HUES48 (cell line): ENCODE measurements at regions not wholly inside any gene's neighbourhood (a gene's known extent, or its start where the extent isn't known, plus 50 kb on each side); places are given as distances from the start of the nearest gene placed in this dataset.

ENCODE experiments used
- H3K27ac ChIP-seq: one replicate; pipeline ENCODE4 v1.7.0; 2013; ENCODE audit warnings: low read depth, low read length, inconsistent platforms
- H3K27me3 ChIP-seq: 2 replicates; pipeline ENCODE4 v1.6.1; 2013; ENCODE audit warnings: mild to moderate bottlenecking, low read length; ENCODE audit not compliant: control insufficient read depth, insufficient read depth
- H3K36me3 ChIP-seq: 2 replicates; pipeline ENCODE4 v1.6.1; 2013; ENCODE audit warnings: low read length; ENCODE audit not compliant: control insufficient read depth, insufficient read depth
- H3K4me1 ChIP-seq: 2 replicates; pipeline ENCODE4 v1.6.1; 2013; ENCODE audit warnings: mild to moderate bottlenecking, low read length; ENCODE audit not compliant: control insufficient read depth, insufficient read depth
- H3K4me3 ChIP-seq: 2 replicates; pipeline ENCODE4 v1.5.1; 2013; ENCODE audit warnings: mild to moderate bottlenecking, low read depth, low read length
- H3K9ac ChIP-seq: 2 replicates; pipeline ENCODE4 v1.6.1; 2013; ENCODE audit warnings: mild to moderate bottlenecking, low read depth, low read length, moderate library complexity
- H3K9me3 ChIP-seq: 2 replicates; pipeline ENCODE4 v1.6.1; 2013; ENCODE audit warnings: low read length; ENCODE audit not compliant: control insufficient read depth, insufficient read depth

- Histone ChIP-seq H3K27me3 (no peaks in the 10 kb centered on the region), H3K4me1 (no peaks in the 10 kb centered on the region), H3K9ac (no peak overlapping the region), H3K9me3 (no peaks in the 10 kb centered on the region), H3K36me3 (no peaks in the 10 kb centered on the region), H3K4me3 (no peak overlapping the region), H3K27ac (no peak overlapping the region)
Observed at GRCh38 chr1:221093903-221094791, 214.9 kb downstream of the HLX start.

- no peaks in the 10 kb centered on the region for H3K27me3 ChIP-seq
- H3K27ac ChIP-seq, result no peak overlapping the region
- H3K36me3 ChIP-seq, result no peaks in the 10 kb centered on the region
- no peaks in the 10 kb centered on the region for H3K9me3 ChIP-seq
- H3K4me1 ChIP-seq, result no peaks in the 10 kb centered on the region
- H3K4me3 ChIP-seq, result no peak overlapping the region
- no peak overlapping the region for H3K9ac ChIP-seq
Observed at GRCh38 chr1:221097479-221098281, 218.4 kb downstream of the HLX start.

- Histone ChIP-seq H3K9me3 (no peaks in the 10 kb centered on the region), H3K27me3 (no peaks in the 10 kb centered on the region), H3K36me3 (no peaks in the 10 kb centered on the region), H3K9ac (no peak overlapping the region), H3K27ac (no peak overlapping the region), H3K4me1 (no peaks in the 10 kb centered on the region), H3K4me3 (no peak overlapping the region)
Observed at GRCh38 chr1:221098471-221099405, 219.5 kb downstream of the HLX start.

- no peak overlapping the region for H3K27ac ChIP-seq
- no peaks in the 10 kb centered on the region for H3K27me3 ChIP-seq
- no peak overlapping the region for H3K9ac ChIP-seq
- H3K4me3 ChIP-seq, result no peak overlapping the region
- no peaks in the 10 kb centered on the region for H3K9me3 ChIP-seq
- H3K4me1 ChIP-seq, result no peaks in the 10 kb centered on the region
- H3K36me3 ChIP-seq, result no peaks in the 10 kb centered on the region
Observed at GRCh38 chr1:221099747-221100595, 220.7 kb downstream of the HLX start.

GRCh38 chr1:221100611-221101010, 221.4 kb downstream of the HLX start:
- Histone ChIP-seq H3K27me3 (no peaks in the 10 kb centered on the region), H3K36me3 (no peaks in the 10 kb centered on the region), H3K4me3 (no peak overlapping the region), H3K27ac (no peak overlapping the region), H3K9ac (no peak overlapping the region), H3K9me3 (no peaks in the 10 kb centered on the region), H3K4me1 (no peaks in the 10 kb centered on the region)

- H3K27me3 ChIP-seq, result no peaks in the 10 kb centered on the region
- no peaks in the 10 kb centered on the region for H3K4me1 ChIP-seq
- H3K36me3 ChIP-seq, result no peaks in the 10 kb centered on the region
- H3K9ac ChIP-seq, result no peak overlapping the region
- H3K4me3 ChIP-seq, result no peak overlapping the region
- H3K9me3 ChIP-seq, result no peaks in the 10 kb centered on the region
- H3K27ac ChIP-seq, result no peak overlapping the region
Observed at GRCh38 chr1:221101807-221102605, 222.8 kb downstream of the HLX start.

- Histone ChIP-seq H3K27me3 (no peaks in the 10 kb centered on the region), H3K4me1 (no peaks in the 10 kb centered on the region), H3K9me3 (no peaks in the 10 kb centered on the region), H3K27ac (no peak overlapping the region), H3K36me3 (no peaks in the 10 kb centered on the region), H3K4me3 (no peak overlapping the region), H3K9ac (no peak overlapping the region)
Observed at GRCh38 chr1:221104596-221104995, 225.4 kb downstream of the HLX start.

- Histone ChIP-seq H3K27ac (no peak overlapping the region), H3K27me3 (no peaks in the 10 kb centered on the region), H3K9me3 (no peaks in the 10 kb centered on the region), H3K4me1 (no peaks in the 10 kb centered on the region), H3K36me3 (no peaks in the 10 kb centered on the region), H3K4me3 (no peak overlapping the region), H3K9ac (no peak overlapping the region)
Observed at GRCh38 chr1:221105578-221105977, 226.3 kb downstream of the HLX start.

- H3K4me3 ChIP-seq, result no peak overlapping the region
- H3K9me3 ChIP-seq, result no peaks in the 10 kb centered on the region
- H3K36me3 ChIP-seq, result no peaks in the 10 kb centered on the region
- no peaks in the 10 kb centered on the region for H3K27me3 ChIP-seq
- H3K9ac ChIP-seq, result no peak overlapping the region
- no peak overlapping the region for H3K27ac ChIP-seq
- no peaks in the 10 kb centered on the region for H3K4me1 ChIP-seq
Observed at GRCh38 chr1:221106616-221107015, 227.4 kb downstream of the HLX start.
